WTC11 (cell line): ENCODE measurements at regions not wholly inside any gene's neighbourhood (a gene's known extent, or its start where the extent isn't known, plus 50 kb on each side); places are given as distances from the start of the nearest gene placed in this dataset.

ENCODE experiments used
- ATAC-seq: fragments of 200-7000 bp; cut with Tn5 transposase; 2 replicates; pipeline ENCODE4 v1.10.0; 2021; ENCODE audit warnings: mild to moderate bottlenecking, moderate library complexity
- CTCF ChIA-PET: fragments of 300-600 bp; sonication (Branson Sonifier 250); formaldehyde crosslinking; loops from one replicate; lab custom pipeline; 2021; ENCODE audit warnings: antibody characterized with exemption; lab: Charles Lee
- POLR2A ChIA-PET: fragments of 350-600 bp; sonication (Branson Sonifier 250); formaldehyde crosslinking; loops from one replicate; lab custom pipeline; 2021; ENCODE audit warnings: antibody characterized with exemption; lab: Charles Lee
- DNase-seq: peaks from one replicate; pipeline ENCODE4 v3.0.0; 2021; ENCODE audit warnings: low spot score
- H3K27ac Mint-ChIP-seq: 2 replicates; pipeline ENCODE4 v1.8.0; 2021; ENCODE audit warnings: mixed read lengths
- H3K27me3 Mint-ChIP-seq: 2 replicates; pipeline ENCODE4 v1.8.0; 2021; ENCODE audit warnings: low read depth, mild to moderate bottlenecking, moderate library complexity, mixed read lengths
- H3K36me3 Mint-ChIP-seq: 2 replicates; pipeline ENCODE4 v1.8.0; 2021; ENCODE audit warnings: mixed read lengths
- H3K4me1 Mint-ChIP-seq: 2 replicates; pipeline ENCODE4 v1.8.0; 2022; ENCODE audit warnings: mixed read lengths
- H3K4me3 Mint-ChIP-seq: 2 replicates; pipeline ENCODE4 v1.8.0; 2021; ENCODE audit warnings: mild to moderate bottlenecking, moderate library complexity, mixed read lengths
- H3K9me3 Mint-ChIP-seq: 2 replicates; pipeline ENCODE4 v1.8.0; 2021; ENCODE audit warnings: mixed read lengths
- ATF1 ChIP-seq: sonication (generic); formaldehyde crosslinking; IDR thresholded peaks from 2 replicates; pipeline ENCODE4 v1.8.1; 2023; ENCODE audit warnings: mild to moderate bottlenecking, moderate library complexity, missing genetic modification reagents
- CTCF ChIP-seq: fragments of 200-600 bp; IDR thresholded peaks from 2 replicates; pipeline ENCODE4 v1.8.0; 2022; ENCODE audit warnings: antibody characterized with exemption
- FOXJ3 ChIP-seq: sonication (generic); formaldehyde crosslinking; IDR thresholded peaks from 2 replicates; pipeline ENCODE4 v1.9.0; 2021; ENCODE audit warnings: missing genetic modification reagents, mild to moderate bottlenecking, borderline replicate concordance
- GABPB1 ChIP-seq: sonication (generic); formaldehyde crosslinking; IDR thresholded peaks from 2 replicates; pipeline ENCODE4 v1.8.1; 2023; ENCODE audit warnings: mild to moderate bottlenecking, missing genetic modification reagents
- GRHL2 ChIP-seq: fragments of 250-450 bp; sonication (Bioruptor Pico); IDR thresholded peaks from 2 replicates; pipeline ENCODE4 v1.8.0; 2022; ENCODE audit warnings: mild to moderate bottlenecking, moderate library complexity; ENCODE audit not compliant: insufficient replicate concordance, severe bottlenecking
- HMGA2 ChIP-seq: fragments of 250-450 bp; sonication (Bioruptor Pico); IDR thresholded peaks from 2 replicates; pipeline ENCODE4 v1.4.0; 2021; ENCODE audit warnings: mild to moderate bottlenecking, moderate library complexity
- JUN ChIP-seq: sonication (generic); formaldehyde crosslinking; IDR thresholded peaks from 2 replicates; pipeline ENCODE4 v1.8.0; 2023; ENCODE audit warnings: mild to moderate bottlenecking, missing genetic modification reagents
- NFE2L1 ChIP-seq: sonication (generic); formaldehyde crosslinking; IDR thresholded peaks from 2 replicates; pipeline ENCODE4 v1.8.1; 2023; ENCODE audit warnings: missing genetic modification reagents
- NR1H2 ChIP-seq: sonication (generic); formaldehyde crosslinking; IDR thresholded peaks from 2 replicates; pipeline ENCODE4 v1.9.0; 2021; ENCODE audit warnings: mild to moderate bottlenecking, moderate library complexity, missing genetic modification reagents
- NR2C2 ChIP-seq: sonication (generic); formaldehyde crosslinking; IDR thresholded peaks from 2 replicates; pipeline ENCODE4 v1.8.0; 2022; ENCODE audit warnings: mild to moderate bottlenecking, missing genetic modification reagents
- NR3C1 ChIP-seq: sonication (generic); formaldehyde crosslinking; conservative IDR thresholded peaks from 2 replicates; pipeline ENCODE4 v1.8.1; 2023; ENCODE audit warnings: low read depth, mild to moderate bottlenecking, missing genetic modification reagents
- RELA ChIP-seq: sonication (generic); formaldehyde crosslinking; IDR thresholded peaks from 2 replicates; pipeline ENCODE4 v1.8.1; 2022; ENCODE audit warnings: missing genetic modification reagents, mild to moderate bottlenecking, borderline replicate concordance
- TEAD4 ChIP-seq: sonication (generic); formaldehyde crosslinking; IDR thresholded peaks from 2 replicates; pipeline ENCODE4 v1.8.0; 2022; ENCODE audit warnings: mild to moderate bottlenecking, missing genetic modification reagents
- TP53 ChIP-seq: sonication (generic); formaldehyde crosslinking; IDR thresholded peaks from 2 replicates; pipeline ENCODE4 v1.8.1; 2023; ENCODE audit warnings: mild to moderate bottlenecking, missing genetic modification reagents
- USF1 ChIP-seq: sonication (generic); formaldehyde crosslinking; IDR thresholded peaks from 2 replicates; pipeline ENCODE4 v1.8.0; 2022; ENCODE audit warnings: mild to moderate bottlenecking, missing genetic modification reagents
- ZNF317 ChIP-seq: sonication (generic); formaldehyde crosslinking; IDR thresholded peaks from 2 replicates; pipeline ENCODE4 v1.8.1; 2023; ENCODE audit warnings: low read depth, mild to moderate bottlenecking, moderate library complexity, missing genetic modification reagents, borderline replicate concordance
- ZNF396 ChIP-seq: fragments of 250-450 bp; sonication (Bioruptor Pico); IDR thresholded peaks from 2 replicates; pipeline ENCODE4 v1.8.0; 2021; ENCODE audit warnings: mild to moderate bottlenecking, moderate library complexity, borderline replicate concordance
- ZNF532 ChIP-seq: fragments of 250-450 bp; sonication (Bioruptor Pico); IDR thresholded peaks from 2 replicates; pipeline ENCODE4 v1.9.0; 2021; ENCODE audit warnings: mild to moderate bottlenecking, borderline replicate concordance
- TF ChIP-seq, protein P1 (sequence below): sonication (generic); formaldehyde crosslinking; IDR thresholded peaks from 2 replicates; pipeline ENCODE4 v1.8.1; 2022; ENCODE audit warnings: mild to moderate bottlenecking, missing genetic modification reagents, moderate library complexity, borderline replicate concordance
- TF ChIP-seq, protein P2 (sequence below): sonication (generic); formaldehyde crosslinking; IDR thresholded peaks from 2 replicates; pipeline ENCODE4 v1.8.1; 2022; ENCODE audit warnings: mild to moderate bottlenecking, moderate library complexity, missing genetic modification reagents

- ATAC-seq, result no peak
Measured at GRCh38 chr1:58949551-58950220, 165.8 kb upstream of the JUN start.

More at GRCh38 chr1:58949551-58950220, 165.8 kb upstream of the JUN start:
- POLR2A ChIA-PET, result interaction anchor here (1.8 kb wide), 1 partner anchor 13 kb away, joined by 4 read pairs; no protein-coding TSS in a partner anchor
- H3K27ac Mint-ChIP-seq, result no peak overlapping the region
- CTCF ChIA-PET, result interaction anchor here (1.3 kb wide), 1 partner anchor 810 kb away, joined by 4 read pairs; no protein-coding TSS in a partner anchor
- no peaks in the 10 kb centered on the region for H3K4me1 Mint-ChIP-seq
- TF ChIP-seq ZNF532 (no peak), TP53 (CRISPR knock-in tag) (no peak), FOXJ3 (no peak), JUN (no peak), NR2C2 (no peak), GABPB1 (CRISPR knock-in tag) (no peak), NR1H2 (CRISPR knock-in tag) (no peak), NFE2L1 (CRISPR knock-in tag) (no peak), GRHL2 (CRISPR knock-in tag) (no peak), CTCF (no peak), ATF1 (CRISPR knock-in tag) (no peak), ZNF396 (no peak), RELA (CRISPR knock-in tag) (no peak), NR3C1 (CRISPR knock-in tag) (no peak), TEAD4 (CRISPR knock-in tag) (no peak), HMGA2 (CRISPR knock-in tag) (no peak), USF1 (CRISPR knock-in tag) (no peak), ZNF317 (CRISPR knock-in tag) (no peak)
- TF ChIP-seq, protein P1, sequence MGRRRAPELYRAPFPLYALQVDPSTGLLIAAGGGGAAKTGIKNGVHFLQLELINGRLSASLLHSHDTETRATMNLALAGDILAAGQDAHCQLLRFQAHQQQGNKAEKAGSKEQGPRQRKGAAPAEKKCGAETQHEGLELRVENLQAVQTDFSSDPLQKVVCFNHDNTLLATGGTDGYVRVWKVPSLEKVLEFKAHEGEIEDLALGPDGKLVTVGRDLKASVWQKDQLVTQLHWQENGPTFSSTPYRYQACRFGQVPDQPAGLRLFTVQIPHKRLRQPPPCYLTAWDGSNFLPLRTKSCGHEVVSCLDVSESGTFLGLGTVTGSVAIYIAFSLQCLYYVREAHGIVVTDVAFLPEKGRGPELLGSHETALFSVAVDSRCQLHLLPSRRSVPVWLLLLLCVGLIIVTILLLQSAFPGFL (CRISPR knock-in tag), result no peak
- TF ChIP-seq, protein P2, sequence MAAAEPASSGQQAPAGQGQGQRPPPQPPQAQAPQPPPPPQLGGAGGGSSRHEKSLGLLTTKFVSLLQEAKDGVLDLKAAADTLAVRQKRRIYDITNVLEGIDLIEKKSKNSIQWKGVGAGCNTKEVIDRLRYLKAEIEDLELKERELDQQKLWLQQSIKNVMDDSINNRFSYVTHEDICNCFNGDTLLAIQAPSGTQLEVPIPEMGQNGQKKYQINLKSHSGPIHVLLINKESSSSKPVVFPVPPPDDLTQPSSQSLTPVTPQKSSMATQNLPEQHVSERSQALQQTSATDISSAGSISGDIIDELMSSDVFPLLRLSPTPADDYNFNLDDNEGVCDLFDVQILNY (CRISPR knock-in tag), result no peak
- TF ChIP-seq, all 79 proteins: peak for 0
- peaks cover 27% of the 10 kb centered on the region for H3K9me3 Mint-ChIP-seq
- no peak for DNase-seq
- H3K36me3 Mint-ChIP-seq, result 0 out of 2 replicates have a peak, but pooled peaks cover 3% of the 10 kb centered on the region
- no peak overlapping the region for H3K4me3 Mint-ChIP-seq
- H3K27me3 Mint-ChIP-seq, result peaks cover 4% of the 10 kb centered on the region; the same call in 1 of the 2 replicates
